ENCODE measurements at regions not wholly inside any gene's neighbourhood (a gene's known extent, or its start where the extent isn't known, plus 50 kb on each side); places are given as distances from the start of the nearest gene placed in this dataset.

DNA sequence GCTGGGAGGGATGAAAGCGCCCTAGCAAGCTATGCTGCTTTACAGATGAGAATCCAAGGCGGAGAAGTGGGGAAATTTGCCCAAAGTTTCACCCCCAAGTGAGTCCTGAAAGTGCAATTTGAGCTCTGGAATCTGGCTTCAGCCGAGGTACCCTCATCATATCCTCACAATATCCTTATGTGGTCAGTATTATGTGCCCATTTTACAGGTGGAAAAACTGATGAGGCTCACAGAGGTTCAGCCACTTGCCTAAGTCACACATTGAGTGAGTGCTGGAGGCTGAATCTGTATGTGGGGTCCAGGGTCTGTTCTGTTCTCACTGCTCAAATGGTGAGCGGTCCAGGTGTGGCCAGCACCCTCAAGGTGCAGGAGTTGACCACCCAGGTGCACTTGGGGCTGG, 85.3 kb downstream of the MATN1 start:
- no peak for DNase-seq (ENCODE audit: low spot score)

GRCh38 chr1:30637183-30637980, 86.0 kb downstream of the MATN1 start:
- no peak for DNase-seq (ENCODE audit: low spot score)

GRCh38 chr1:30636621-30637020, 86.8 kb downstream of the MATN1 start:
- DNase-seq (ENCODE audit: low spot score), result no peak

DNA sequence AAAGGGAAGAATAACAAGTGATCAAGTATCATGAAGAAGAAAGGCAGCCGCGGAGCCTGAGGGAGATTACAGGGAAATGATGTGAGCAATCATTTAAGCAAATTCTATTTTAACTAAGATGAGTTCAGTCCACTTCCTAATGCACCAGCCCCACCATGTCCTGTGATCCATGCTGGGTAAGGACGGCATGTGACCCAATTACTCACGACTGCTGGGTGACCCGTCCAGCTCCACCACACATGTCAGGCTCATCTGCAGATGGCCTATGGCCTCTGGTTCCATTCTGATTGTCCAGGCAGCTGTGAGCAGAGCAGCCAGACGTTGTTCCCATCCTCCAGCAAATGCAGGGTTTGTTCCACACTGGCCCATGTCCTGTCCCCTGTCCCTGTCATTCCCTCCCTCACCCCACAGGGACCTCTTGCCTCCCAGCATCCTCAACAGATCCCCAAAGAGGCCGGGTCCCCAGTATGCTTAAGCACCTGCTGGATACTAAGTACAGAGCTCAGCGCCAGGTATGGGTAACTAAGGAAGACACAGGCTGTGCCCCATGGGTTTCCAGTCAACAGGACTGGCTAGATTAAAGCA, 87.9 kb downstream of the MATN1 start:
- DNase-seq (ENCODE audit: low spot score), result no peak

- DNase-seq (ENCODE audit: low spot score), result no peak
Measured at GRCh38 chr1:30634507-30634906, 88.9 kb downstream of the MATN1 start.

- DNase-seq (ENCODE audit: low spot score), result no peak
Measured at GRCh38 chr1:30633294-30633693, 90.1 kb downstream of the MATN1 start.

DNA sequence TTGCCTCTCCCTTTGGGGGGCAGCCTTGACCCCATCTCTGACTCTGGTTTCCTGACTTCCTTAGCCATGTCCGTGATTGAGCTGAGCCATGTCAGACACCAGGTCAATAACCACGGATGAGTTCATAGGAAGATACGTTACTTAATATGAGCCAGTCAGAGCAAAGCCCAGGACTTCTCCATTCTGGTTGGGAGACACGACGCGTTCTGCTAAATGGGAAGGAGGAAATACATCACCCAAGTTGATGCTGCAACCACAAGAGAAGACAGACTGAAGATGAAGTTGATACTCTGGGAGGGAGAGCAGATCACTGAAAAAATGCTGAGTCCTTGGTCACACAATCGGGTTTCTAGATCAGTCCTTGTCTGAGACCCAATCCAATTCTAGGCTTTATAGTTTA, 90.9 kb downstream of the MATN1 start:
- DNase-seq (ENCODE audit: low spot score), result no peak

DNA sequence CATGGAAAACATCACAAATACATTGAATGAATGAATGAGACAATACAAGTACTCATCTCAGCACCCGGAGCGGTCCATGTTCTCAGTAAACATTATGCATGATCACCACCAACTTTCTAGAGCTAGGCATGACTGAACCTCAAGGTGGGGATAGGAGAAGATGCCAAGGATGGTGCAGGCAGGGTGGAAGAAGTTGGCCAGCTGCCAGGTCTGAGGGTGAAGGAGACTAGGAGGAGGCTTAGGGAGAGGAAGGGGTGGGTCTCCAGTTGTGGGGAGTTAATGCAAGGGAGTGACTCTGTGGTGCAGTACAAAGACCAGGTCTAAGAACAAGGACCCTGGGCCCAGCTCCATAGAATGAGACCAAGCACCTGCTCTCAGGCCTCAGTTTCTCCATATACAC, 91.7 kb downstream of the MATN1 start:
- no peak for DNase-seq (ENCODE audit: low spot score)

- DNase-seq (ENCODE audit: low spot score), result no peak
Measured at GRCh38 chr1:30629501-30629900, 93.9 kb downstream of the MATN1 start.

DNA sequence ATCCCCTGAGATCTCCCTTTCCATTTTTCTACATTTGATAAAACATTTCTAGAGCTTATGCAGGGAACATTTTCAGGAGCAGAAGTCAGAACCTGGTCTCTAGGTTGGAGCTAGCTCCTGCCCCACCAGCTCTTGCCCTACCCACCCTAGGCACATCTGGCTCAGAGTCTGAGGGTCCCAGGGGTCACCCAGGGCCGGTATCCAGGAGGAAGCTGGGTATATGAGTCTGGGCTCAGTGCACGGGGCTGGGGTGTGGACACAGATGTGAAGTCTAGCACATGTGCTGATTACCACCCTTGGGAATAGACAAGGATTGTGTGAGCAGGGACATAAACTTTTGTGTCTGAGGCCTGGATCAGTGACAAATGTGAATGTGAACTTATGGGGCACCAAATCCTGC, 95.4 kb downstream of the MATN1 start:
- no peak for DNase-seq (ENCODE audit: low spot score)

DNA sequence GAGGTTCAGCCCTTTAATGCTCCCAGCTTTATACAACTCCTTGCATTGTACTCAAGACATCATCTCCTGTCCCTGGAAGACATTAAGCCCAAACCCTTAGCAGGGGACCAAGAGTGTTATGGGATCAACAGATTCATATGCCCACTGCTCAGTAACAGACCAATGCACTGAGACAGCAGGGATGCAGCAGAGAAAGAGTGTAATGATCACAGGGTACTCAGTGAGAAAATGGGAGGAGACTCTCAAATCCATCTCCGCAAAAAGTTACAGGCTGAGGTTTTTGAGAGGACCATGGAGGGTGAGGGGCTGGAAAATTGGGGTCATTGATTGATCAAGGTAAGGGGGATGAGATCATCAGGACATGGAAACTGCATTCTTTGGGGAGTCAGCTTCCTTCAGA, 96.2 kb downstream of the MATN1 start:
- DNase-seq (ENCODE audit: low spot score), result no peak

DNA sequence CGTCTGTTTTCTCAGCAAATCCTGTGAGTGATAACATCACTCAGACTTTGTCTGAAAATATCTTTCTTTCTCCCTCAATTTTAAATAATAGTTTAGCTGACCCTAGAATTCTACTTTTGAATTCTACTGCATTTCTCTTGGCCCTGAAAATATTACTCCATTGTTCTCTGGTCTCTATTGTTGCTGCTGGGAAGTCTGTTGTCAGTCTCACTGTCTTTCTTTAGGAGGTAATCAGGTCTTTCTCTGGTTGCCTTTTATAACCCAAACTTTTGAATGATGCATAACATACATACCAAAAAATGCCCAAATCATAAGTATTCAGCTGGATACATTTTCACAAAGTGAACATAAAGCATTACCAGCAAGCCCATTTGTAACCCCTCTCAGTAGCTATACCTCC, 100.0 kb downstream of the MATN1 start:
- DNase-seq (ENCODE audit: low spot score), result no peak

GRCh38 chr1:30619619-30620018, 103.8 kb downstream of the MATN1 start:
- no peak for DNase-seq (ENCODE audit: low spot score)

DNA sequence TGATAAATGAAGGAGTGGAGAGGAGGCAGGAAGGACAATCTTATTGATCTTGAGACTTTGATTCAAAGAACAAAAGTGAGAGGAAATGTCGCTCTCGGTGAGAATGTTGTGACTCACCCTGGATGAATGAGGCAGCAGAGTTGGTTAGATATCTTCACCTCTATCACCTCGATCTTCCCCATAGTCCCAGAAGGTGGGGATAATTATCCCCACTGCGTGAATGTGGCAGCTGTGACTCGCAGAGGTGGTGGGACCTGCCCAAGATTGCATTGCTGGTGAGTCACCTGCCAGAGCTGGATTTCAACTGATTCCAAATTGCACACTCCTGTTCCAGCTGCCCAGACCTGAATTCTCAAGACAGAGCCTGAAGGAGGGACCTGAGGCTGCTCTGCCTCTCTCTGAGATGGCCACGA, 105.0 kb downstream of the MATN1 start:
- DNase-seq (ENCODE audit: low spot score), result no peak

DNA sequence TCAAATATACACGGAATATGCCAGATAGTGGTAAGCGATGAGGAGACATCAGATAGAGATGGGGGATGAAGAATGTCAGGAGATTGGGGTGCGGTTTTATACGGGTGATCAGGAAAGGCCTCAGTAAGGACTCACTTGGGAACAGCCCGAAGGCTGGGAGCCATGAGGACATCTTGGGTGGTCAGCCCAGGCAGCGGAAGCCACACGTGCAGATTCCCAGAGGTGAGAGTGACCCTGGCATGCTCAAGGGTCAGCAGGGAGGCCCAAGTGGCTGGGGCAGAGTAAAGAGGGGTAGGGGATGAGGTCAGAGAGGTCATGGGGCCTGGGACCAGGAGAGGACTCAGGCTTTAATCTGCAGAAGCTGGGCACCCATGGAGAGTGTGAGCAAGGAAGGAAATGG, 106.6 kb downstream of the MATN1 start:
- no peak for DNase-seq (ENCODE audit: low spot score)

DNA sequence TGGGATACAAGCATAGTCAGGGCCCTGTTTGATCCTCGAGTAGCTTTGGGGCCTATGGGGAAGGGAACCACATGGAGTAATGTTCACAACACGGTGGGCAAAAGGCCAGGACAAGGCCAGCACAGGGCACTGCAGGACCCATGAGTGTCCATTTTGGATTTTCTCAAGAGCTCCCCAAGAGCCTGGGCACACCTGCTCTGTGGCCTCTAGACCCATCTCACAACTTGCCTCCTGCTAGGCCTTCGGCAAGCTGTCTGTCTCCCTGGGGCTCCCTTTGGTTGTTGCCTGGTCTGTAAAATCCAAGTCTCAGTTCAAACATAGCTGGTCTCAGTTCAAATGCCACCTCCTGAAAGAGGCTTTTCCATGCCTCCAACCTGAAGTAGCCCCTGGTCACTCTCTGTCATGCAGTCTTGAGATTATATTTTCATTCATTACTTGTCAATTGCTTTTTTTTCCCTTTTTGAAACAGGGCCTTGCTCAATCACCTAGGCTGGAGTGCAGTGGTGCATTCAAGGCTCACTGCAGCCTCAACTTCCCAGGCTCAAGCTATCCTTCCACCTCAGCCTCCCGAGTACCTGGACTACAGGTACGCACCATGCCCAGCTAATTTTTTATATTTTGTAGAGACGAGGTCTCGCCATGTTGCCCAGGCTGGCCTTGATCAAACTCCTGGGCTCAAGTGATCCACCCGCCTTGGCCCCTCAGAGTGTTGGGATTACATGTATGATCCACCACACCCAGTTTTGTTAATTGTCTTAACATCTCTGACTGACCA, 107.4 kb downstream of the MATN1 start:
- no peak for DNase-seq (ENCODE audit: low spot score)

DNA sequence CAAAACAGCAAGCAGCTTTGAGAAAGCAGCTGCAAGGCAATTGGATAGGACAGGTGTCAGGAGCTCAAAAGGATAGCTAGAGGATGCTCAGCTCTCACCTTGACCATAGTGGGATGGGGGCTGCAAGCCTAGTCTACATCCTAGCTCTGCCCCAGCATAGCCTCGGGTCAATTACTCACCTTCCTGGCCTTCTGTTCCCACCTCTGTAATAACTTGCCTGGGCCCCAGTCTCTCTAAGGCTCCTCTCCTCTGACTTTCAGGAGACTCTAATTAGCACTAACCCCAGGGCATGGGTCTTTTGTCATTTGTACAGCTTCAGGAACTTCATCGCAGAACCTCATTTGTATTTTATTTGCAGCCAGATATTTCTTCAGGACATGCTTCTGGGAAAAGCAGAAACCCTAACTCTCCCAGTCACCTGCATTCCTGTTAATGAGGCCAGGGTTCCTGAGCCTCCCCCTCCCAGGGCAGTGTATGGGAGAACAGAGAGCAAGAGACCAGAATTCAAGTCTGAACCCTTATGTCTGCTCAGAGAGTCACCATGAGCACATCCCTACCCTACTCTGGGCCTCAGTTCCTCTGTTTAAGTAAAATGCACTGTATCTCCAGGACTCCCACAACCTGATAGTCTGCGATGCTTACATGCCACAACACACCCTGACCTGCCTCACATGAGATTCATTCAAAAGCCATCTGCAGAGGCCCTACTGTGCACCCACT, 108.1 kb downstream of the MATN1 start:
- no peak for DNase-seq (ENCODE audit: low spot score)

DNA sequence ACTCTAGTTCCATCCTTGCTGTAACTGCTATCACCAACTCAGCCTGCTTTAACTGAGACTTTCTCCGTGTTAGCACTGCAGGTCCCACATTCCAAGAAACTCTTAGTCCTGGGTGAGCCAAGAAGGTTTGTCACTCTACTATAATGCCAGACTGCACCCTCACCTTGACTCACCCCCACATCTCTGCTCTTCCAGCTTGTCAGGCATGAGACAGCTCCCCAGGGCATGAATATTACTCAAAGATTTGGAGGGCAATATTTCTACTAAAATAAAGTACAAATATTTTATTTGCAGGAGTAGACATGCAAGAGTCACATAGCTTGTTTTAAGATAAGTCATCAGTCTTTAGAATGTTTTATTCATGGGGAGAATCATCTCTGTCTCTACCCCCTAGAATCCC, 110.2 kb downstream of the MATN1 start:
- no peak for DNase-seq (ENCODE audit: low spot score)

GRCh38 chr1:30612536-30613065, 110.8 kb downstream of the MATN1 start:
- no peak for DNase-seq (ENCODE audit: low spot score)

GRCh38 chr1:30611741-30612309, 111.6 kb downstream of the MATN1 start:
- DNase-seq (ENCODE audit: low spot score), result no peak

- DNase-seq (ENCODE audit: low spot score), result no peak
Measured at GRCh38 chr1:30610917-30611316, 112.5 kb downstream of the MATN1 start.

GRCh38 chr1:30609999-30610345, 113.4 kb downstream of the MATN1 start:
- DNase-seq (ENCODE audit: low spot score), result no peak
